ENCODE measurements at regions not wholly inside any gene's neighbourhood (a gene's known extent, or its start where the extent isn't known, plus 50 kb on each side); places are given as distances from the start of the nearest gene placed in this dataset.

DNA sequence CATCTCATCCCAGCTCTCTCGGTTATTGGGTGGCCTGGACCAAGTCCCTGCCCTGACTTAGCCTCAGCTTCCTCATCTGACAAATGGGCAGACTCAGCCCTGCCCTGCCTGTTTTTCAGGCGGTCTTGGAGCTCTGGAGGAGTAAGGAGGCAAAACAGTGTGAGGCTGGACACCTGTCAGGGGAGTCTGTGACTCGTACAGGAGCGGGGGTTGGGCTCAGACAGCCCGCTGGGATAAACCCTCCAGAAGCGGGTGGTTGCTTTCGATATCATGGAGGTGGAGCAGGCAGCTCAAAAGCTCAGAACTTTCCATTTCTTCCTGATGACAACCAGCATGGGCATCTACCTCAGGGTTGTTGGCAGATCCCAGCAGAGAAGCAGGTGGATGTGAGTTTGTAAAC, 72.9 kb upstream of the GGTA1 start:
- no peak for DNase-seq

DNA sequence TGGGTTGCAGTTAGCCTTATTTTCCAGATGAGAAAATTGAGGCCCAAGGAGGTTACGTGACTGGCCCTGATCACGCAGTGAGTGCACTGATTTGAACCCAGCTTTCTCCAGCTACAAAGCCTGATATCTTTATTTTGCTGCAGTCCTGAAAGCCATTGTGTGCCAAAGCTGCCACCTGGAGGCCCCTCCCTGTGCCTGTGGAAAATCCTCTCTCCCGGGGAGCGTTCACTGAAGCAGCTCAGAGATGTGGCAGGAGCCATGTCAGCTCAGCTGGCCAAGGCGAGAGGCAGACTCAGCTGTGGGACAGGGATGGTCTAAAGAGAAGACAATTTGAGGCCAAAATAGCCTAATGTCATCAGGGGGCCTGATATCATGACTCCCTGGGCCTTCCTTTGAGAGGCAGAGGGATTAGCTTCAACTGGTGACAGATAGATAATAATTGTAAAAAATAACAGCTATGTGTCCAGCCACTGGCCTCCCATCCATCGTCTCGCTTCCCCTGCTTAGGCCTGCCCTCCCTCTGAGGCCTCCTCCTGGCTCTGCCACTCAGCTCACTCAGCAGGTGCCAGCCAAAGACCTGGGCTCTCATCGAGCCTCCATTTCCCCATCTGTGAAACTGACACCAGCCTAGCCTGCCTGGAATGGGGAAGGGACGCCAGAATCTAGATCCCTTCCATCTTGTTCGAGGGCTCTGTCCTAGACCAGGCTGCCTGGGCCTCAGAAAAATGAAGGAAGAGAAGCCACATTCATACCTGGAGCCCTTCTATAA, 74.3 kb upstream of the GGTA1 start:
- no peak for DNase-seq

DNA sequence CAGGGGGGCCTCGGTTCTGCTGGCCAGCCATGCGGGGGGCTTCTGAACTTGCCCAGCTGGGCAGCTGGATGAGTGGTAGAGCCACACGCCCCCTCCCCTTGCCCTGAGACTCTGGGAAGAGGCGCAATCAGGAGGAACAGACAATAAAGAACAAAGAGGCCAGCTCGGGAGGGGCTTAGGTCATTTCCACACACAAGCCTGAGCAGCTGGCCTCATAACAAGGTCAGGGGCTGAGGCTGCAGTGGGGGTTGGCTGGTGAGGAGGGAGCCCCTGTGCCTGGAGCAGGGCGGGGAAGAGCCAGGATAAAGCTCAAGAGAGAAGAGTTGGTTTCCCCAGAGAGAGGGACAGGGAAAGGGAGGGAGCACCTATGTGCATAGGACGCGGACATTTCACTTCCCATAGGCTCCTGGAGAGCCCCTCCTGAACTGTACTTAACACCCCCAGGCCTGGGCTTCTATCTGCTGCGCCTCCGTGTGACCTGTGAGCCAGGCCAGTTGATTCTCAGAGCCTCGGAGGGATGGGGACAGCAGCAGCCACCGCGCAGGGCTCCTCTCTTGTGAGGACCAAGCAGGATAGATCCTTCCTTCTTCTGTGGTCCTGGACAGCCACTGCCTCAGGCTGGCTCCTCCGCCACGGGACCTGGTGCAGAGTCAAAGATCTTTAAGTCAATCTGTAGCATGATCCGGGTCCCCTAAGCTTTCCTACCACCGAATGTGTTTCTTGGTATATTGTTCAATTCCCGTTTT, 75.3 kb upstream of the GGTA1 start:
- DNase-seq: no peak

DNA sequence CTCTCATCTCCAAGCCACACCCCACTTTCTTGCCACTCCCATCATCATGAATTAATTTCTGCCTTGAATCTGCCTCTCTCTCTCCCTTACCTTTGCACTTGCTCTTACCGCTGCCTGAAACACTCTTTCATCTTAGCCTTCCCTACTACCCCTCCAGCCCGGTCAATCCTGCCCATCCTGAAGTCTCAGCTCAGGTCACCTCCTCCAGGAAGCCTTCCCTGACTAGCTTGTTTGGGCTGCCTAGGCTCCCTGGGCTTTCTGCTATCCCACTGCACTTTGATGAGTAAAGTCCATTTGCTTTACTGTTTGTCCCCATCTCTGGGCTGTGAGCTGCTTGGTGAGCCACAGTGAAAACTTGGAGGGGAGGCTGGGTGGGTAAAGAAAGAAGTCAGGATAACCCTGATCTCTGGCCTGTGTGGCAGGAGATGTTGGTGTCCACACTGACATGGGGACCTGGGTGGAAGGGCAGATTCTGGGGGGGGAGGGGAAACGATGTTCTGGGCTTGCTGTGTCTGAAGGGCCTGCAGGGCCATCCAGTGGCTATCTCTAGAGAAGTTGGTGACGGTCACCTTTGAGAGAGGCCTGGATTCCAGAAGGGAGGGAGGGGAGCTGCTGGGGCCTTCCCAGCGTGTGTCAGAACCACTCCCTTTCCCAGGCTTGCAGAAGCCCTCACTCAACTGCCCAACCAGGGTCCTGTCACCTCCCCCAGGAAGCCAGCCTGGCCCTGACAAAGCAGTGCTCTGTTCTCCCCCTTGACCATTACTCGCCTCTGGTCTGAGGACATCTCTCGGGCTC, 75.0 kb upstream of the DAB2IP start:
- no peak for DNase-seq

DNA sequence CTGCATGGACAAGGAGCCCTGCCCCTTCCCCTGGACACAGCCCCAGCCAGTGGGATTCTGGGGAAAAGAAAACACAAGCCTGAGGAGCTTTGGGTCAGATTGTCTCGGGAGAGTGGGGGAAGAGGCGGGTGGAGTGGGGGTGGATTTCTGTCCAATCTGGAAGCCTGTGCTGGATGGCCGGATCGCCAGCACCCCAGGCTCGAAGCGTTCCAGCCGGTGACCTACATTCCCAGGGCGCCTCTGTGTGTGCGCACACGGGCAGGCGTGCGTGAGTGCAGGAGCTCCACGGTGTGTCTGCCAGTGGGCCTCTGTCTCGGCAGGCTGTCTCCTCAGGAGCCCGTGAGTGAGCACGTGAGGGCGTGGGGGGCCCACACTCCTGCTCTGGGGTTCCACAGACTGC, 74.3 kb upstream of the DAB2IP start:
- DNase-seq: no peak

DNA sequence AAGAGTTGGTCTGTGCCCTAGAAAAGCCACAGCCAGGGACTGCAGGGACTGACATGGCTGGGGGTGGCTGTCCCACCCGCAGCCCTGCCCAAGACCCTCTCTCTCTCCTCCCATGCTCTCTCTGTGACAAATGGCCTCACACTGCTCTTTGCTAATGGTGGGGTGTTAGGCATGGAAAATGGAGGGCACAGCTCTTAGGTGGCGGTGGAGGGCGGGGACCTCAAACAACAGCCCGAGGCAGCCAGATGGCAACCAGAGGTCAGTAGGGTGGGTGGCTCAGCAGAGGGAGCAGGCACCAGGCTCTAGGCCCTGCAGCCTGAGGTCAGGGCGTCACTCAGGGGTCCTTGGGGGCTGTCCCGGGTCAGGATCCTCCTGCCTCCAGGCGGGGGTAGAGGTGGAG, 73.9 kb upstream of the DAB2IP start:
- DNase-seq: no peak

DNA sequence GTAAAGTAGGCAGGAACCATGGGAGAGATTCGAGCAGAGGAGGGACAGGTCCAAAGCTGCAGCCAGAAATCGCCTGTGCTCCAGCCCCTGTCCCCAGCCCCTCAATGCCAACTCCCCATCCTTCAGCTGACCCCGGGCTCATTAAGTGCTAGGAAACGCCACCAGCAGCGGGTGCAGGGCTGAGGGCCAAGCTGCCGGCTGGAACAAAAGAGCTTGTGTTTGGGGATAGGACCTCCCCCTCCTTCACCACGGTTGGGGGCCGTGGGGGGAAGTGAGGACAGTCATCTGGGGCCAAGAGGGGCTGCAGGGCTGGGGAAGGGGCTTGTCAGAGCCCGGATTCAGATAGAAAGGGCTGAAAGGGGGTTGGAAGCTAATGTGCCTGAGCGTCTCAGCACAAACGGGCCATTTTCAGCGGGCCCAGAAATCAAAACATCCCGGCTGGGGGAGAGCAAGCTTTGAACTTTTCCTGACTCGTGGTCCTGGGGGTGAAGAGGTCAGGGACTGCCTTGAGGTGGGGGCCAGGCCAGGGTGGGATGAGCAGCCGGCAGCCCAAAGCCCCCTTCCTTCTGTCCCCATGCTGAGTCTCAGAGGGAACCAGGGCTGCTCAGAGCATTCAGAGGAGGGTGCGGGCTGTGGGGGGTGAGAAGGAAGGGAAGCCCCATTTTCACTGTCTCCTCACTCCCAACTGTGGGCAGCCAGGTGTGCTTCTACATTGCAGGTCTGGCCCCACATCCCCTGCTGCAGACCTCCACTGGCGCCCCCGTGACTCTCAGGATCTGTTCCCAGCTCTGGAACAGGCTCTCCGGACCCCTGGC, 69.4 kb upstream of the DAB2IP start:
- no peak for DNase-seq

DNA sequence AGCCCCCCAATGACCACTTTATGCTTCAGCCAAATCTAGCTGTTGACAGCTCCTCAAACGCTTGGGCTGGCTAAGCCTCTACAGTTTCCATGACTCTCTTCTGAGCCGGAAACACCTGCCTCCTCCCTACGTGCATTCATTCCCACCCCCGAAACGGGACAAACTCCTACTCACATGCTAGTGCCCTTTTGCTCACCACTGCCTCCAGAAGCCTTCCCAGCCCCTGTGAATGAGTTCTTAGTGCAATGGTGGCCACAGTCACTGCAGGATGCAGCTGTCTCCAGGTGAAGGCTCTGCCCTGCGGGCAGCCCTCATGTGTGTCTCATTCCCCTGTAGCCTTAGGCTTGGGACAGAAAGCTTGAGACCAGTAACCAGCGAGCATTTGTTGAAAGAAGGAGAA, 68.8 kb upstream of the DAB2IP start:
- no peak for DNase-seq

DNA sequence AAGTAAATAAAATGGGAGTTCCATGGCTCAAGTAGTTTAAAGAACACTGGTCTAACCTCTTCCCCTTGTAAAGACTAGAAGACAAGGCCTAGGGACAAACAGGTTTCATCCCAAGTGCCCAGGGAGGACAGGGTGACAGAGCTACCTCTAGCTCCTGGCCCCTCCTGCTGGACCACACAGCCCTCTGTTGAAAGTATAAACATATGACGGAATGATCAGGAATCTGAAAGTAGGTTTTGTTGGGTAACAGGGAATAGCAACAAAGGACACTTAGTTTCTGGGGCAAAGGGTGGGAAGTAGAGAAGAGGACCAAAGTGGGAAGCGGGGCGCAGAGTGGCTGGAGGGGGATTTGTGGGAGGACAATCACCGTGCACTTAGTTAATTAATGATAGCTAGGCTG, 67.0 kb upstream of the DAB2IP start:
- DNase-seq: no peak

DNA sequence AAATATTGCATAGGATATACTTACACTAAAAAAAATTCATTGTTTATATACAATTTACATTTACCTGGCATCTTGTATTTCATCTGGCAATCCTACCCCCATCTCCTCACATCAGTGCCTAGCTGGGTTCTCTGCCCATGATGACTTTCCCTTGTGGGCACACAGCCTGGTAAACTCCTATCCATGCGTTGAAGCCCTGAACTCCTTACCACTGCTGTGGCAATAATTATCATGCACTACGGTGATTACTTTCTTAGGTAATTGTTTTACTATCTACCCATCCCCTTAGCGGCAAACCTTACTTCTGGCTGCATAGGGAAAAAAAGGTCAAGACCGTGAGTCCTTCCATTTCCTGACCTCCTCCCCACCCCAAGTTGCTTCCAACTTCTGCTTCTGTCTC, 63.6 kb upstream of the DAB2IP start:
- DNase-seq: no peak

DNA sequence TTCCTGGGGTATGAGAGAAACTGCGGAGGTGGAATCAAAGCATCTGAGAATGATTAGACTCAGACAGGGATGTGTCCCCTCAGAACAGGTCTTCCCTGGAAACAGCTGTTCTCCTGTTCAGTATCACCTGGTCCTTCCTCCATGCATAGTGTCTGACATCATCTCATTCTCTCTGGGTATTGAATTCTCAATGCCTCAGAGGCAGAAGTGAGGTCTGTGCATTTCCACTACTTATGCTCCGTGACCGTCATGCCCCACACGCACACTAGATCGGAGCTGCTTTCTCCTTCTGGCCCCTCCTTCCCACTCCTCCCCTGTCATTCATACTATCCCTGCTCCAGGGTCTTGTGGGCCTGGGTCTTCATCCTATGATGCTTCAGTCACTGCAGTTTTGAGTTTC, 61.4 kb upstream of the DAB2IP start:
- DNase-seq: no peak

DNA sequence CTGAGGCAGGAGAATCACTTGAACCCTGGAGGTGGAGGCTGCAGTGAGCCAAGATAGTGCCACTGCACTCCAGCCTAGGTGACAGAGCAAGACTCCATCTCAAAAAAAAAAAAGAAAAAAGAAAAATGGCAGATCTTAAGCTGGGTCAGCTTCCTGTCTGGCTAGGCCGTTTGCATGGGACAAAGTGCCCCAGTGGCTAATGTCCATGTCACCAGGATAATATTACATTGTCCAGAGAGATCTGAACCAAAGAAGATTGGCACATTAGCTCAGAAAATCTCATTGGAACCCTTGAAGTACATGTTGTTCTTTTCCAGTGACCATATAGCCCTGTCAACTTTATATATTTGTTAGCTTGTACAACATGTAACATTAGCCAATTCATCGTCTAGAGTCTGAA, 59.2 kb upstream of the DAB2IP start:
- no peak for DNase-seq

DNA sequence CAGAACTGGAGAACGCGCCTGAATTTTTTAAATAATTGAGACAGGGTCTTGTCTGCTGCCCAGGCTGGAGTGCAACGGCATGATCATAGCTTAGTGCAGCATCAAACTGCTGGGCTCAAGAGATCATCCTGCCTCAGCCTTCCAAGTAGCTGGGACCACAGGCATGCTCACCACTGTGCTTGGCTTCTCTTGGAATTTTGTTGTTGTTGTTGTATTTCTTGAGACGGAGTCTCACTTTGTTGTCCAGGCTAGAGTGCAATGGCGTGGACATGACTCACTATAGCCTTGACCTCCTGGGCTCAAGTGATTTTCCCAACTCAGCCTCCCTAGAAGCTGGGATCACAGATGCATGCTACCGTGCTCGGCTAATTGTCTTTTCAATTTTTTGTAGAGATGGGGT, 58.4 kb upstream of the DAB2IP start:
- no peak for DNase-seq

DNA sequence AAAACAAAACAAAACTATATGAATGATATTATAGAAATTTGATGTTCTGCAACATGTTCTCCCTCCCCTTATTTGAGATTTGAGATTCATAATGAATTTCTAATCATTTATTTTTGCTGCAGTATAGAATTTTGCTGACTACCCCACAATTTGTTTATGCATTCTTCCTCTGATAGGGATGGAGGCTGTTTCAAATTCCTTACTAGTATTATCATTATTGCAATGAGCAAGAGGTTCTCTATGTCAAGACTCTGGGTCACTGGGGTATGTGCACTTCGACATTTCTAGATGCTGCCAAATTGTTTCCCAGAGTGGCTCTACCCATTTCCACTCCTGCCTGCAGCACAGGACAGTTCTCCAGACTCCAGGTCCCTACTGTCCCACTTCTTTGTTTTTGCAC, 54.9 kb upstream of the DAB2IP start:
- no peak for DNase-seq

DNA sequence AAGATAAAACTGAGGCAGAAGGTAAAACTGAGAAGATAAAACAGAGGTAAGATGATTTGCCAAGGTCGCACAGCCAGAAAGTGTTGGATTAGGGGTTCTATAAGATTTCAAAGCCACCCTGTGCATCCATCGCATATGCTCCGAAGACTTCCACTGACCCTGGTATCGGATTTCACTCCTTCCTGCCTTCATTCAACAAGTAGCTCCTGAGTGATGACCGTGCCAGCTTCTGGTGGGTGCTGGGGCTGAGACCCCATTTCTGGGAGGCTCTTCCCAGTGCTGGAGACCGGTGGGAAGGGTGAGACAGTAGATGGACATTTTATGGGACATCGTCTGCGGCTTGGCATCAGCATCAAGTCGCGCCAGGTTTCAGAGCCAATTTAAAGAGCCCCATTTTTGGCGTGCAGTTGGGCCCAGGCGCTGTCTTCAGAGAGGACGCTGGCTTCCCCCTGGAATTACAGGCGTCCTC, 53.7 kb upstream of the DAB2IP start:
- DNase-seq: no peak

DNA sequence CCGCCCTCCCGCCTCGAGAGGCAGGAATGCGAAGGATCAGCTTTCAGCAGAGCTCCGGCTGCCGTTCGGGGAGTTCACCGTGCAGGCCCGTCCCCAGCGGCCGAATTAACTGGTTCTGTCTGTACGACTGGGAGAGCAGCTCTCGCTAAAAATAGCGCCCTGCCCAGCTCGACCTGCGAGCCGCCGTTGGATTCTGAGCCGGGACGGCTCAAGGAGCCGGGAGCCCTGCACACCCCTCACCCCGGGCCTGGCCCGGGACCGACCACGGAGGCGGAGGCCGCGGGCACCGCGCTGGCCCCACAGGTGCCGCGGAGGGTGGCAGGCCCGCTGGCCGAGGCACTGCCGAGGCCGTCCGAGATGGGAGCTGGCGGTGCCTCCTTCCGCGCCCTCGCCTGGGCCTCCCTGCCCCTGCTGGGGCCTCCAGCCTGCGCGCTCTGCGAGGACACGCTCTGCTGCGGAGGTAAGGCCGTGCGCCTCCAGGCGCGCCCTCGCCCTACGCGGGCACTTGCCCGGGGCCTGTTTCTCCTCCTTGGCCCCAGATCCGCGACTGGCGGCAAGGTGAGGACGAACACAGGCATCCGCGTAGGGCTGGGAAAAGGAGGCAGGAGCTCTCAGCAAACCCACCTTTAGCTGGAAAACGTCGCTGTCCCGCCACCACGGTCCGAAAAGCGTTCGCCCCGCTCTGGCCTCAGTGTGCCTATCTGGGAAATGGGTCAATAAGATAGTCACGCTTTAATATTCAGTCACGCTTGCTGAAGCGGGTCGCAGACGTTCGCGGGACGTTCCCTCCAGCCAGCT, 53.1 kb upstream of the DAB2IP start:
- no peak for DNase-seq

DNA sequence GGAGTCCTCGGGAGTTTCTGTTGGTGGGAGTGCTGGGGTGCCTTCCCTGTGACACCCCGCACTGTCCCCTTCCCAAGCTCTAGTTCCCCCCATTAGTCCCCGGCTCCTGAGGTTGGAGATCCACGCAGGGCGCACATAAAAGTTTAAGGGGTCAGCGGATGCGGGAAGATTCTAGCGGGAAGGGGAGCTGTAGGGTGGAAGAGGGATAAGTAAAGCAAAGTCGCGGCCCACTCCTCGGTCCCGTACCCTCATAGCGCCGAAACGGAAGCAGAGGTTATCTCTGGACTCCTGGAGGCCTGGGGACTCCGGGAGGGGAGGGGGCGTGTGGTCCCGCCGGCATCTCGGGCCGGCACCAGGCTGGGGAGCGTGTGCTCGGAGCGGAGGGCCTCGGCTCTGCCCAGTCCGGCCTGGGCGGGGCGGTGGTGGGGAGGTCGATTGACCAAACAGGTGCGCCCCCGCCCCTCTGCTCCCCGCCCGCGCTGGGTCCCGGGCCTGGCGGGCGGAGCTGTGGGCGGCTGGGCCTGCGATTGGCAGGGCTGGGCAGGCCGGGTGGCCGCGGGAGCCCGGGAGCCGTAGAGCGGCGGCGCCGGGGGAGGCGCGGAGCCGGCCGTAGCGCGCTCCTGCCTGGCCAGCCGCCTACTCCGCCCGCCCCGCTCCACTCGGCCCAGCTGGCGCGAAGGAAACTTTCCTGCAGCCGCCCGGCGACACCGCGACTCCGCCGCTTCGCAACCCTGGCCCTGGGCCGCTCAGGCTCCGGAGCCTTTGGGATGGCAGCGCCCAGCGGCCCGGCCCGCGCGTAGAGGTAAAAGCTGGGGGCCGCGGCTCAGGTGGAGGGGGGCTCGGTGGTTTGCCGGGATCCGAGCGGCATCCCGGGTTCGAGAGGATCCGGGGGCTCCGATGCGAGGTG, 52.2 kb upstream of the DAB2IP start:
- no peak for DNase-seq

DNA sequence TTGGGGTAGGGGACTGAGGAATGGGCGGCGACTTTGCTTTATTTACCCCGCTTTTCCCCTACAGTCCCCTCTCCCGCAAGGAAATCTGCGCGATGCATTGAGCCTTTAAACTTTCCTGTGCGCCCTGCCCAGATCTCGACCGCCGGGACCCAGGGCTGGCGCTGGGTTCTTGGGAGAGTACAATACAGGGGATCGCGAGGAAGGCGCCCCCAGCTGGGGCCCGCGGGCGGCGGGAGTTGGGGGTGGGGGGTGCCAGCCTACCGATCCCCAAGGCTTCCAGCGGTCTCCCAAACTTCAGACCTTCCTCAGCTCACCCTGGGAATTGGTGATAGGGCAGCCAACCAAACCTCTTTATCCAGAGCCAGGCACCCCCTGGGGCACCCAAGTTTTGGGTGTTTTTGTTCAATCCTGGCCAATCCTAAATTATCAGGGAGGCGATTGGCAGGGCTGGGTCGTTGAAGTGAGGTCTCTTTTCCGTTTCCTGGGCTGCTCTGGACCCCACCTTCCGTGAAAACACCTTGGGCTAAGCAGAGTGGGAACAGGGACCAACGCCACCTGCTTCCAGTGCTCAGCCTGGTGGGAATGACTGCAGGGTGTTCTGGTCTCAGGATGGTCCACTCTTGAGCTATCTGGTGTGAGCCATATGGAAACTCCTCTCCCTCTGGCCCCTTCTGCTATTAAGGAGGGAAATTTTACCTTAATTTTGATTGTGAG, 51.4 kb upstream of the DAB2IP start:
- DNase-seq: no peak

DNA sequence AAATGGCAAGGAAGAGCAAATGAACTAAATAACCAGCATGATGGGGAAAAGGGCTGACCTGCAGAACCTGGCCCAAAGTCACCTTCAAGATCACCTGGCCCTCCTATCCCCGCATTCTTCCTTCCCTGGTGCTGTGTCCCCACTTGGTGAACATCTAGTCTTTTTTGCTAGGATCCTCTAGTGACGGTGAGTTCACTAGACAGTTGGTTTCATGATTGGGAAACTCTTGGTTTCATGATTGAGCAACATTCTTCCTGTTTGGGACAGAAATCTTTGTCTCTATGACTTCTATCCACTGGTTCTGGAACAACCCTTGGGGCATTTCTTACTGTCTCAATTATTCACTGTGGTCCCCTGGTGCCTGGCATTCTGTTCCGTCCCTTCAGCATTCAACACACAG, 50.2 kb upstream of the DAB2IP start:
- DNase-seq: peak; percentile 3
